Skeletal muscle cell (primary cell): ENCODE measurements at regions not wholly inside any gene's neighbourhood (a gene's known extent, or its start where the extent isn't known, plus 50 kb on each side); places are given as distances from the start of the nearest gene placed in this dataset.

ENCODE experiments used
- DNase-seq: peaks from one replicate; pipeline ENCODE4 v3.0.0-alpha.2; 2010; ENCODE audit warnings: low read depth
- H3K4me3 ChIP-seq: 2 replicates; pipeline ENCODE4 v1.5.1; 2011; ENCODE audit warnings: low read depth, mild to moderate bottlenecking, control low read depth, low read length, moderate library complexity

- no peak for DNase-seq
These were observed 66.1 kb upstream of the CLNK start for GRCh38 chr4:10750714-10751113.

DNA sequence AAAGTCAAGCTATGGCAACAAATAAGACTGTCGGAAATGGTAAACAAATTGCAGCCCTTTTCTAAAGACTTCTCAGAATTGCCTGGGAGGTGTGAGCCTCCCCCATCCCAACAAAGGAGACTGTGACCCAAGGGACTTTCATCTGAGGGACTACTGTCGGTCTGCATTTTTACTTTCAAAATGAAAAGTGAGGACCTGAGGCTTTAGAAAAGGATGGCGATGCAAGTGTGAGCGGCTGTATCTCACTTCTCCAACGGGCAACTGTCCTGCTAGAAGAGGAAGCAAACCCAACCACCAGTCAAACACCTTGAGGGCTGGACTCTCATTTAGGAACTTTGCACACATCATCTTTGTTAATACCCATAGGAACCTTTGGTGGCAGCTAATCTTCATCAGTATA is 62.6 kb upstream of the CLNK start:
- no peak overlapping the region for H3K4me3 ChIP-seq
- DNase-seq: no peak

More at GRCh38 chr4:10750714-10751113, 66.1 kb upstream of the CLNK start:
- H3K4me3 ChIP-seq: no peak overlapping the region

DNA sequence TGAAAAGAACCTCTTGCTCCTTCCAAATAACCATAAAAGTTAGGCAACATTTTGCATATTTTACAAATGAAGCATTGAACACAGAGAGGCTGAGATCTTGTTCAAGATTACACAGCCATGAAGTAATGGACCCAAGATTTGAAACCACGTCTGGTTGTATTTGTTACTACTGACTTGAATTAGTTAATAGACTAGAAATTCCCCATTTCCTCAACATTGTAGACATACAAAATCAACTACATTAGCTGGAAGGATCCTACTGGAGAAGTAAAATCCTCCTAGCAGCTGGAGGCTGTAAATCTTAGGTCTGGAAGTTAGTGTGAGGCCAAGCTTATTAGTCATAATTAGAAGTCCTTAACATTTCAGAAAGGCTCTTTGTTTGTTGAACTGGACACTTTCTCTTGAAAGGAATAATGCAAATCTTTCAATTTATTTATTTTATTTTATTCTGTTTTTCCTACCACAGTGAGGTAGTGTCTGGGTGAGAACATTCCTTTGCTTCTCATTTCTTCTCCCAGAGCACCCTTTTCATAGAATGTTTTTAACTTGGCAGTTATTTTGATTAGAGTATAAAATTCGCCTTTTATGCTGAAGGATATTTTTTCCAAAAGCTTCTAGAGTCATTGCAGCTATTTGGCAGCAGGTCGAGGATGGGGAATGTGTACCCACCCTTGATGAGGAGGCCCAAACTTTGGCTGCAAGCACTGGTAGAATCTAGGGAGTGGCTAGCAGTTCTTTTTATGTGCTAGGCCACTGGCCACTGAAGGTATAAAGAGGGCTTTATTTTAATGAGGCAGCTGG is 62.0 kb upstream of the CLNK start:
- H3K4me3 ChIP-seq: no peak overlapping the region
- no peak for DNase-seq

DNA sequence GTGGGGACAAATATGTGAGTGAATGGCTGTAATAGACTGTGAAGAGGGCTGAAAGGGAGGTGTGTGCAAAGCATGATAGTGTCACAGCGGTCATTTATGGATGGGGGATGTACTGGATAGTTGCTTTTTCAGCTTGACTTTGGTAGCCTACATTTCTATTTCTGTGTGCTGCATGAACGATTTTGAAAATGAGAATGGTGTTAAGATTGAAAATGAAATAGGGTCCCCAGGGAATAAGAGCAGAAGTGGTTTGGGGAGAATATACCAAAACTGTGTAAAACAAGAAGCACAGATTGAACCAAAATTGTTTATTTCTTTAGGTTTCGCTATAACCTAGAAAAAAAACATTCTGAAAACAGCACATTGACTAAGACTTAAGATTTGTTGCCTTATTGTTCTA is 58.8 kb upstream of the CLNK start:
- H3K4me3 ChIP-seq: no peak overlapping the region
- no peak for DNase-seq

- DNase-seq: no peak
These were observed 57.6 kb upstream of the CLNK start for GRCh38 chr4:10741961-10742699.

DNA sequence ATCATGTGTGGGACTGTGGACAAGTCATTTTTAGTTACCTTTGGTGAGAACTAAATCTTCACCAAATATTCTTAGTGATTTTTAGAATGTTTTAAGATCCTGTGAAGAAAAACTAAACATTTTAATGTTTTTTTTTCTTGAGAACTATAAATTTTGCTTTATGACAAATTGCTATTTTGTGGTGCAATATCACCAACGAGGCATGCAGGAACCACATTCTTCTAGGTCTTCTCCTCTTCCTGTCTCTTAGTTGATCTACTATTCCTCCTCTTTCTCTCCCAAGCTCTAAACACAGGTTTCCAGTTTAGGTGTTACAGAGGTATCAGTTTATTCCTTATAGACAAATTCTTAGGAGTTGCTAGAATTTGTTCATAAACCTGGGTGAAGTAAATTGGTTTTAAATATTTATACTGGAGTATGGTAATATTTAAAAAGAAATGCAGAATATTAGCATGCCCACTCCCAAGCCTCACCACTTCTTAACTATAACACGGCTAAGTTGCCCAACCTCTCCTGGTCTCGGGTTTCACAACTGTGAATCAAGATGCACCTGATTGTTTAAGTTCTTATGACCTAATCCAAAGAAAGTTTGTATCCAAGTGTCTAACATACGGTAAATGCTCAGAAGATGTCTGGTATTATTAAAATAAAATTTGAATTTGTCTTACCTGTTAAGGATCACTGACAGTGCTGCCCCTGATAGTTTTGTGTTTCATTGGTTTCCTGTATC is 56.5 kb upstream of the CLNK start:
- no peak overlapping the region for H3K4me3 ChIP-seq
- DNase-seq: no peak

More at GRCh38 chr4:10741961-10742699, 57.6 kb upstream of the CLNK start:
- no peak overlapping the region for H3K4me3 ChIP-seq

GRCh38 chr4:10740251-10740650 is 55.7 kb upstream of the CLNK start:
- DNase-seq: no peak
- no peak overlapping the region for H3K4me3 ChIP-seq

DNA sequence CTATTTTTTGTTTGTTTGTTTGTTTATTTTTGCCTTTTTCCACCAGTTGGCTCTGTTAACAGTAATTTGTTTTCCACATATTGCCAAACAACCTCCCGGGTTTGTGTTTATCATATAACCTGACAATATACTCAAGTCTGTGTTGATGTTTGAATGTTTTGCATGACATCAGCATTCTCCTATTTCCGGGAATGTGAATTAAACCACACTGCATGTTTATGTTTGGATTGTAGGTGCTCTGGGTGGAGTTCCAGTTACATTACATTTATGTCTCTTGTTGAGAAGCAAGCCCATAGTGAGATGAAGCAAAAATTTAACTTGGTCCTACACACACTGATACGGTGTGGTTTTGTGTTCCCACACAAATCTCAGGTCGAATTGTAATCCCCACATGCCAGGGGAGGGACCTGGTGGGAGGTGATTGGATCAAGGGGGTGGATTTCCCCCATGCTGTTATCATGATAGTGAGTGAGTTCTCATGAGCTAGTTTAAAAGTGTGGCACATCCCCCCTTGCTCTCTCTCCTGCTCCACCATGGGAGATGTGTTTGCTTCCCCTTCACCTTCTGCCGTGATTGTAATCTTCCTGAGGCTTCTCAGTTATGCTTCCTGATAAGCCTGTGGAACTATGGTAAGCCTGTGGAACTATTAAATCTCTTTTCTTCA is 54.4 kb upstream of the CLNK start:
- H3K4me3 ChIP-seq: no peak overlapping the region
- no peak for DNase-seq

GRCh38 chr4:10737337-10737736 is 52.8 kb upstream of the CLNK start:
- DNase-seq: peak; percentile 80
- no peak overlapping the region for H3K4me3 ChIP-seq

DNA sequence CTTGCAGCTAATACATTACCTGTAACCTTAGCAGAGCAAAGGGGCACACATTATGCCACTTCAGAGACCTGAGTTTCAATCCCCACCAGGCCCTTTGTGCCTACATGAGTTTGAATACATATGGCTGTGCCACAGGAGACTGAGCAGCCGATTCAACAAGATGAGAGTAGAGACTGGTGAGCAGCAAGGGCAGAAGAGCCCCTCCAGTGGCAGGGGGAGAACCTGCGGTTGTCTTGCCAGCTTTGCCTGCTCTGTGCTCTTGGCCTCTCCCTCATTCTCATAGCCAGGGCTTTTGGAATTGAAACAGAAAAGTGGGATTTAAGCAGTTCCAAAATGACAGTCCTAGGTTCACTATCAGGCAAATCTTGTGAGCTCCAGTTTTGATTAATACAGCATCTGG is 52.3 kb upstream of the CLNK start:
- no peak for DNase-seq
- no peak overlapping the region for H3K4me3 ChIP-seq

GRCh38 chr4:10736266-10736665 is 51.7 kb upstream of the CLNK start:
- DNase-seq: no peak
- H3K4me3 ChIP-seq: no peak overlapping the region

DNA sequence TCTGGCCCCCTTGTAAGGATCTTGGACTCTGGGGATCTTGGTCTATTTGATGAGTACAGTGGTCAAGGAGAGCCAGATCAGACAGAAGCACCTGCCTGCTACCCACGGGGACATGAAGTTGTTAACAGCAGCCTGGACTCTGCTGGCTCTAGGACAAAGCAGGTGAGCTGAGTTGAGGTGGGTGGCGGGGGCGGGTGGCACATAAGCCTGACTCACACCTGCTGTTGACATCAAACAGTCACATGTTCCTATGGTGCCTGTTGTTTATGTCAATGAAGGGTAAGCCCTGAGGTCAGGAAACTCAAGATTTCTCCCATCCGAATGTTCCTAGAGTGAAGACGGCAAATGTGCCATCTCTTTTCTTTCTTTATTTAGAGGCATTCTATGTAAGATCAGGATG is 50.1 kb upstream of the CLNK start:
- no peak for DNase-seq
- no peak overlapping the region for H3K4me3 ChIP-seq
